HG02678 (cell line): ENCODE measurements at regions not wholly inside any gene's neighbourhood (a gene's known extent, or its start where the extent isn't known, plus 50 kb on each side); places are given as distances from the start of the nearest gene placed in this dataset.

Experiments
- ATAC-seq: cut with Tn5 transposase; IDR thresholded peaks from one replicate; pipeline ENCODE4 v1.9.1; 2021; ENCODE audit warnings: mild to moderate bottlenecking, moderate library complexity; ENCODE audit not compliant: unreplicated experiment

- ATAC-seq: no peak
Observed at GRCh38 chr3:18008706-18009368, 266.4 kb upstream of the TBC1D5 start.

DNA sequence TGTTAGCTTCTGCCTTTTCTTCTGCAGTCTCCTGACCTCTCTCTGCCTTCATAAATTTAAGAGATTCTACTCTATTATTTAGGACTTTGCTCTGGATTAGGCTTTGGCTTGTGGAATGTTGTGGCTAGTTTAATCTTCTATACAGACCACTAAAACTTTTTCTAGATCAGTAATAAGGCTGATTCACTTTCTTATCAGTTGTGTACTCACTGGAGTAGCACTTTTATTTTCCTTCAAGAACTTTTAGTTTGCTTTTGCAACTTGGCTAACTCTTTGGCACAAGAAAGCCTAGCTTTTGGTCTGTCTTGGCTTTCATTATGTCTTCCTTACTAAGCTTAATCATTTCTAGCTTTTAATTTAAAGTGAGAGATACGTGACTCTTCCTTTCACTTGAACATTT lies 265.5 kb upstream of the TBC1D5 start:
- no peak for ATAC-seq

DNA sequence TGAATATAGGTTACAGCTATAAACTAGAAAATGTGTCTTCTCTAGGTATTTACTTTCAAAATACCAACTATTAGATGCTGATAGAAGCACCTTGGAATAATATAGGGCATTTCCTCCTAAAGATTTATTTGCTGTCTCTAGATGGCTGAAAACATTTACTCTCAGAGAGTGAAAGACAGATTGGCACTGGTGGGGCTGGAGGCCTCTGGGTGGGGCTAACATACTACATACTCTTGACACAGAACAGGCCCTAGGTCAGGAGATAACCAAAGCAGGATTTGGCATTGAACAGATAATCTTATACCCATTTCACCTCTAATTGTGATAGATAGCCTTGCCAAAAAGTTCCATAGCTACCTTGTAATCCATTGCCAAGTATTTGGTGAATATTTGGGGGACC lies 253.3 kb upstream of the TBC1D5 start:
- ATAC-seq: no peak

- no peak for ATAC-seq
Observed at GRCh38 chr3:17994167-17994566, 251.7 kb upstream of the TBC1D5 start.

GRCh38 chr3:17990390-17990789 lies 248.0 kb upstream of the TBC1D5 start:
- ATAC-seq: no peak

- no peak for ATAC-seq
Observed at GRCh38 chr3:17986348-17986816, 244.0 kb upstream of the TBC1D5 start.

GRCh38 chr3:17985658-17986347 lies 243.4 kb upstream of the TBC1D5 start:
- ATAC-seq: no peak

DNA sequence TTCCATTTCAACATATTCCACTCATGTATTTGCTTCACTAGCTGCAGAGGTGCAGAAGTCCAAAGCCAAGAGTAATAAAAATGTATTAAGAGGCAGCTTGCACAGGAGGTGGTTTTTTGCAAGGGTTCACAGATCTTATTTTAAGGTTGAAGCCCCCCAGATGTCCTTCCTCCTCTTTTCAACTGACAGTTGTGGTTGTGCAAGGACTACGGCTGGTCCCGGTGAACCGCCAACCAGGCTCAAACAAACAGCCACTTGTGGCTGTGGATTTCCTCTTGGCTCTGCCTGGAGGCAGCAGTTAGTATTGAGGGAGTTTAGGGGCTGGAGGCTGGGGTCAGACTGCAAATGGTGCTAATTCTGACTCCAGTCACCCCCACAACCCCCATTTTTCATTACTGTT lies 240.7 kb upstream of the TBC1D5 start:
- ATAC-seq: no peak

- ATAC-seq: no peak
Observed at GRCh38 chr3:17982211-17982880, 239.9 kb upstream of the TBC1D5 start.

DNA sequence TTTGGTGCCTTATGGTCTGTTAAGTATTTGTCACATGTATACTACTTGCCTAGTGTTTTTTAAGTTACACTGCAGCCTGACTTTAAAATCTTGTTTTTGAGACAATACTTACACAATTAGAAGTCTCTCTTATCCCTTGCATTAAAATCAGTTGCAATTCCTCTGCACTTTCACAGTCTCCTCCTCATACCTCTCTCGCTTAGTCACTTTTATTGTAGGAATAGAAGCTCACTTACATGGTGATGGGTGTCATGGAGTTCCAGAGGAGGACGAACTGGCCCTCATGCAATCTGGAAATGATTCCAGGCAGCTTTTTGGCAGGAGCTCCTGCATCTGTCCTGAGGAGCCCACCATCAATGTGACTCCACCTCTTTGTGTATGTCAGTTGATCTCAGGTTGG lies 238.4 kb upstream of the TBC1D5 start:
- ATAC-seq: no peak

DNA sequence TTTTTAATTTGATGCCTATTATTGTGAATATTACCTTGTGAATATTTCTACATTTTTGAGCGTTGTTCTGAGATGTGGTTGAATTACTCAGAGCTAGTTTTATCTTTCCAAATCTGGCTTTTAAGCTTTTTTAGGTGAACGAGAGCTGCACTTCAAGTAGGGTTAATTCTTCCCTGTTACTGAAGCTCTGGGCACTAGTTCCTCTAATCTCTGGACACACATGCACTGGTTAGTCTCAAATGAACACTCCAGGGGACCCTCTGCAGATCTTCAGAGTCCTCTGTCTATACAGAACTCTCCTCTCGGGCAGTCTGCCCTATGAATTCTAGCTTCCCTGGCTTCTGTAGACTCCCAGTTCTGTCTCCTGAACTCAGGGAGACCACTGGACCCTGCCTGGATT lies 237.5 kb upstream of the TBC1D5 start:
- no peak for ATAC-seq

GRCh38 chr3:17979252-17979651 lies 236.8 kb upstream of the TBC1D5 start:
- no peak for ATAC-seq

DNA sequence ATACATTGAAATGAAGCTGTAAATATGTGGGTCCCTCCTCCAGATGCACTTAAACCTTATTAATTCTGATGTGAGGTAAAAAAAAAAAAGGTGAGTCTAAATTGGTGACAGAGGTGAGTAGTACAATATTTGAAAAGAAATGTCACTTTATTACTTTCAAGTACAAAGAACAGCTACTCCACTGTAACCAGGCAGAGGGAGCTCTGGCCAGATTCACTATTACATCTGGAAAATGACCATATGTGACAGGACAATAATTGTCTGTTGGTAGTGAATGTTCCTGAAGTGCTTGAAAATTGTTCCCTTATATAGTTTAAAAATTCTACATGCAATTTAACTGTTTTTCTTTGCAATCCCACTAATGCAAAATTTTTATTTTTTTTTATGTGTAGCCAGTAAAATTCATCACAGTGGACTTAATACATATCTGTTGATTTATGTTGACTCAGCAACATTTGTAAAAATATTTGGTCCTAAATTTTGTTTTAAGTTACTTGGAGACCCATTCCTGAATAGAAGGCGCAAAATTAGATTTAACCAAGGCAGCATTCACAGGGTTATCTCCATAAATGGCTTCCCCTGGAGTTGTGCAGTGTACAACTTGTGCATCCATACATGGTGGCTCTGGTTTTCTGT lies 231.9 kb upstream of the TBC1D5 start:
- no peak for ATAC-seq

GRCh38 chr3:17972959-17973906 lies 230.8 kb upstream of the TBC1D5 start:
- ATAC-seq: no peak

- ATAC-seq: no peak
Observed at GRCh38 chr3:17972476-17972875, 230.0 kb upstream of the TBC1D5 start.

DNA sequence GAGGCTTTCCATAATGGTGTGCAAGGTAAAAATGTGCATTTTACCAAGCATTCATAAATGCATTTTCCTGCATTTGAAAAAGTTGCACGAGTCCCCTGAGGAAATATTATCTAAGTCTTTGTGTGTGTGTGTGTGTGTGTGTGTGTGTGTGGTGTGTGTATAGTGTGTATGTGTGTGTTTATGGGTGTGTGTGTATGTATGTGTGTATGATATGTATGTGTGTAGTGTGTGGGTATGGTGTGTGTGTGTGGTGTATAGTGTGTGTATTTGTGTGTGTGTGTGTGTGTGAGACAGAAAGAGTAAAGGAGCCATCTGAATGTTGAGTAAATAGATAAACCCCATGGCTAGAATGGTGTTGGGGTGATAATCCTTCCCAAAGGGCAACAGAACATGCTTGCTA lies 229.6 kb upstream of the TBC1D5 start:
- ATAC-seq: no peak

DNA sequence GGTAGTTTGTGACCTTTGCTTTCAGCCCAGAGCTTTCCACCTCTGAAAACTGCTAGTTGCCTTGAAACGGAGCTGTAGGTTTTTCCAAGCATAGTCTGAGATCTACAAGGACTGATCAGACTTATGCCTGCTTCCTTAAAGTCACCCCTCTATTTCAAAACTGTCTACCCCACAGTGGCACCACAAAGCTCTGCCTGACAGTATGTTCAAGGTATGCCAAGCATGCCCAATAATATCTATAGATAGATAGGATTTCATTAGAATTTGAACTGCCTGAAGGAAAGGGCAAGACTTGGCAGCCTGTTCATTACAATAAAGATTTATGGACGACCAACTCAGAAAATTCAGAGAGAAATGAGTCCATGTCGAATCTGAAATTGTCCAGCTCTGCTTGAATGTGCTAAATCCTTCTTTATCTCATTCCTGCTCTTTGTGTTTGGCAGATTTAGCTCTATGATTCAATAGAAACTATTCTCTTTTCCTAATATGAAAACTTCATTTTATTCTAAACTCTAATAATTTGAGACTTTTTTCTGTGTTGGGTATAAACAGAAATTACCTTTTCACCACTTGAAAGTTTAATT lies 227.6 kb upstream of the TBC1D5 start:
- ATAC-seq: no peak

- no peak for ATAC-seq
Observed at GRCh38 chr3:17969244-17969643, 226.8 kb upstream of the TBC1D5 start.

- no peak for ATAC-seq
Observed at GRCh38 chr3:17967953-17968607, 225.6 kb upstream of the TBC1D5 start.

DNA sequence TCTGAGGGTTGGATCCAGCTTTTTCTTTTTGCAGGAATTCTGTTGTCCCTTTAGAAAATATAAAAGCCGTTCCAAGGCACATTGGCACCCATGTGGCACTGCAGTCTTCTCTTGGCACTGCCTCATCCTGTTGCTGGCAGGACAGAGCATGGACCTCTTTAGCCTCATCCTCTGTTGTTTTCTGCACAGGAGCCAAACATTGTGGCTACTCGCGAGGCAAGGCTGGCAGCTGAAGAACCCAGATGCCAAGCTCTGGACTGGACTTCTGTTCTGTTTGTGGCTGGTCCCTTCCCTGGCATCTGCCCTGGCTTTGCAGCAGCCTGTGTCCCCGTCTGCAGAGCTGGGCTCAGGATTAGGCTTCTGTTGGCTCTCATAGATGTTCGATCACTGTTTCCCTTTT lies 224.7 kb upstream of the TBC1D5 start:
- ATAC-seq: no peak
